Adrenal gland (tissue), 9 donors: ENCODE measurements at regions not wholly inside any gene's neighbourhood (a gene's known extent, or its start where the extent isn't known, plus 50 kb on each side); places are given as distances from the start of the nearest gene placed in this dataset.

Source experiments
- DNase-seq, 7 donors: peaks; one replicate each; pipeline ENCODE4 v3.0.0-alpha.2; 2019 to 2020
- H3K27ac ChIP-seq, 5 donors: fragments of 200-600 bp; sonication (generic) in 4 of 5; 1 replicate in 3 of 5; 2 replicates in 2 of 5; pipeline versions ENCODE4 v1.5.1 to v1.8.0; 2016 to 2020; ENCODE audit warnings: mild to moderate bottlenecking in 1 of 5
- H3K27me3 ChIP-seq: fragments of 200-600 bp; 2 replicates; pipeline ENCODE4 v1.8.0; 2021
- H3K36me3 ChIP-seq, 2 donors: fragments of 200-600 bp; replicated peaks in 1 of 2; 1 replicate in 1 of 2; 2 replicates in 1 of 2; pipeline versions ENCODE4 v1.5.1 to v1.8.0; 2018 to 2022
- H3K4me1 ChIP-seq, 2 donors: fragments of 200-600 bp; replicated peaks in 1 of 2; 1 replicate in 1 of 2; 2 replicates in 1 of 2; pipeline versions ENCODE4 v1.5.1 to v1.8.0; 2018 to 2021
- H3K4me3 ChIP-seq, 4 donors: fragments of 200-600 bp; sonication (generic) in 3 of 4; one replicate each; pipeline ENCODE4 v1.5.1; 2016 to 2018
- H3K9me3 ChIP-seq, 3 donors: fragments of 200-600 bp; sonication (generic) in 1 of 3; replicated peaks in 1 of 3; 1 replicate in 2 of 3; 2 replicates in 1 of 3; pipeline versions ENCODE4 v1.5.1 to v1.8.0; 2016 to 2021
- CTCF ChIP-seq, 6 experiments: fragments of 450-650 bp in 4 of 6; fragments of 200-600 bp in 2 of 6; sonication (generic) in 1 of 6; IDR thresholded peaks; 1 replicate in 5 of 6; 2 replicates in 1 of 6; pipeline versions ENCODE4 v1.5.1 to v1.8.0; 2016 to 2021; ENCODE audit warnings: antibody characterized with exemption in 6 of 6, mild to moderate bottlenecking in 2 of 6, moderate library complexity in 1 of 6
- POLR2A ChIP-seq, 2 donors: fragments of 450-650 bp; IDR thresholded peaks; one replicate each; pipeline ENCODE4 v1.6.1; 2017; ENCODE audit warnings: antibody characterized with exemption in 2 of 2, mild to moderate bottlenecking in 2 of 2, moderate library complexity in 1 of 2
- WGBS, 4 donors: extraction: QIAGEN DNeasy Blood & Tissue Kit in 2 of 4; methylation state at CpG; one replicate each; pipeline versions ENCODE4 v1.1.5 to v1.1.7; 2013 to 2017; 5-methylcytosine and 5-hydroxymethylcytosine counted together
- intact Hi-C, 2 donors: fragments of 100-400 bp; cut with DNase I; formaldehyde crosslinking; loops; one replicate each; pipeline versions ENCODE4 v1.14.1 to v1.15.0; 2022 to 2023
- donor health status: healthy with polysubstance abuse.
- donor health status: Bipolar disorder and iron deficiency.
- donor health status: DM: yes; HTN: yes; CAD: no.
- donor health status: DM: no; HTN: no; CAD: no.
- donor health status: DM: no; HTN: no; CAD: no.

- no peak for TF ChIP-seq POLR2A (IDR thresholded peaks at IDR 0.05)
- no peak for TF ChIP-seq CTCF (IDR thresholded peaks at IDR 0.05)
- intact Hi-C loops = no loop called here
- Histone ChIP-seq H3K27me3 (no peaks in the 10 kb centered on the region), H3K36me3 (no peaks in the 10 kb centered on the region), H3K4me1 (no peaks in the 10 kb centered on the region), H3K9me3 (no peaks in the 10 kb centered on the region), H3K4me3 (no peak overlapping the region), H3K27ac (no peak overlapping the region)
- 63 to 76% (median 67%) methylated on average over 3 of the region's 3 CpGs for WGBS, 4 donors
- DNase-seq = no peak
These were observed 1466.0 kb upstream of the CELF4 start for GRCh38 chr18:39031647-39032046.

DNA sequence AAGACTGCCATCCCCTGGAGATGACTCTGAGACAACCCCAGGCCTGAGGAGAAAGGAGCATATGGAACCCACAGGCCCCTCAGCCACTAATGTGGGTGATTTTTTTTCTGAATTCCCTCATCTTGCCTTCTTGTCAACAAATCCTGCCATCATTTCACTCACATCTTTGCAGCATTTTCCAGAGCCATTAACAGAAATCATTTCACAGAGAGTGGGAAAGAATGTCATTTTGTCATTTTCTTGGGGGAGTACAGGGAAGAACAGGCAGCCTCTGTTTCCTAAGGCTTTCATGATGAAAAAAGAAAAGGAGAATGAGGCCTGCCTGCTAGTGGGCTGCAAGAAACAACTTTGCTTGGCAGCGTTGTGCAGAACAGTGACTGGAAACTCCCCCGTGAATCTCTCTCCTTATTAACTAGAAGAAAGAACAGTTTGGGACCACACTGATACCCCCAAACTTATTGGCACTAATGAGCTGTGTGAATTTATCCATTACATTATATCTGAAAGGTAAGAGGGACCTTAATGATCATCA, 1464.6 kb upstream of the CELF4 start:
- H3K4me1 ChIP-seq = no peaks in the 10 kb centered on the region
- H3K36me3 ChIP-seq = no peaks in the 10 kb centered on the region
- no peak for DNase-seq
- no peaks in the 10 kb centered on the region for H3K27me3 ChIP-seq
- WGBS, 4 donors = 70 to 79% (median 78%) methylated on average over 2 of the region's 2 CpGs
- no peak for TF ChIP-seq POLR2A (IDR thresholded peaks at IDR 0.05)
- intact Hi-C loops = no loop called here
- no peaks in the 10 kb centered on the region for H3K9me3 ChIP-seq
- no peak overlapping the region for H3K27ac ChIP-seq
- H3K4me3 ChIP-seq = no peak overlapping the region

DNA sequence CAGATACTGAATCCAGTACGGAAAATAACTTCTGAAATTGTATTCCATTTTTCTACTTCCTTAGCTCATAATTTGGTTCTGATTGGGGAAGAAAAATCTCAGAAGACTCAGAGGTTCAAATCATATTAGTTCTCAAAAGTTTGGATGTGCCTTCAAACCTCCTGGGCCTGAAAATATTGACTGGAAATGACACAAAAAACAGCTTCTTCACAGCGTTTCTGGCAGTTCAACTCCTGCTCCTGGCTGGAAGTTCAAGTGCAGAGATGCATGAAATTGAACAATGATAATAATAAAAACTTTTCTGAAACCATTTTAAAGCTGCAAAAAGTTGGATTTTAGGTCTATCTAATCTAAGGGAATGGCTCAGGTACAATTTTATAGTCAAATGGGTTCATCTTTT, 1459.9 kb upstream of the CELF4 start:
- intact Hi-C loops = no loop called here
- Histone ChIP-seq H3K4me3 (no peak overlapping the region), H3K36me3 (no peaks in the 10 kb centered on the region), H3K27me3 (no peaks in the 10 kb centered on the region), H3K4me1 (no peaks in the 10 kb centered on the region), H3K27ac (no peak overlapping the region), H3K9me3 (no peaks in the 10 kb centered on the region)
- TF ChIP-seq CTCF (IDR thresholded peaks at IDR 0.05) (no peak), POLR2A (IDR thresholded peaks at IDR 0.05) (no peak)
- DNase-seq = no peak
- 48 to 69% (median 57%) methylated on average over 2 of the region's 2 CpGs for WGBS, 4 donors

GRCh38 chr18:39019989-39020388, 1454.4 kb upstream of the CELF4 start:
- no peaks in the 10 kb centered on the region for H3K9me3 ChIP-seq

More at GRCh38 chr18:39019989-39020388, 1454.4 kb upstream of the CELF4 start:
- H3K4me1 ChIP-seq = no peaks in the 10 kb centered on the region
- DNase-seq = no peak
- no peak overlapping the region for H3K4me3 ChIP-seq
- no peaks in the 10 kb centered on the region for H3K27me3 ChIP-seq
- H3K27ac ChIP-seq = no peak overlapping the region
- intact Hi-C loops = no loop called here
- TF ChIP-seq CTCF (IDR thresholded peaks at IDR 0.05) = no peak
- TF ChIP-seq POLR2A (IDR thresholded peaks at IDR 0.05) = no peak
- 47 to 68% (median 61%) methylated on average over 3 of the region's 3 CpGs for WGBS, 4 donors
- no peaks in the 10 kb centered on the region for H3K36me3 ChIP-seq
